NCI-H2196 treated with DMSO at 0.1 percent for 48 hours (cell line): ENCODE measurements at regions not wholly inside any gene's neighbourhood (a gene's known extent, or its start where the extent isn't known, plus 50 kb on each side); places are given as distances from the start of the nearest gene placed in this dataset.
"Not testable (repeated sequence)": the region's sequence is repeated elsewhere in the genome, so short reads cannot be mapped to it uniquely, and the experiment has no call there.

Experiments used
- DNase-seq: peaks from one replicate; lab custom pipeline; 2025; ENCODE audit not compliant: unreplicated experiment; lab: John Stamatoyannopoulos, UW

DNA sequence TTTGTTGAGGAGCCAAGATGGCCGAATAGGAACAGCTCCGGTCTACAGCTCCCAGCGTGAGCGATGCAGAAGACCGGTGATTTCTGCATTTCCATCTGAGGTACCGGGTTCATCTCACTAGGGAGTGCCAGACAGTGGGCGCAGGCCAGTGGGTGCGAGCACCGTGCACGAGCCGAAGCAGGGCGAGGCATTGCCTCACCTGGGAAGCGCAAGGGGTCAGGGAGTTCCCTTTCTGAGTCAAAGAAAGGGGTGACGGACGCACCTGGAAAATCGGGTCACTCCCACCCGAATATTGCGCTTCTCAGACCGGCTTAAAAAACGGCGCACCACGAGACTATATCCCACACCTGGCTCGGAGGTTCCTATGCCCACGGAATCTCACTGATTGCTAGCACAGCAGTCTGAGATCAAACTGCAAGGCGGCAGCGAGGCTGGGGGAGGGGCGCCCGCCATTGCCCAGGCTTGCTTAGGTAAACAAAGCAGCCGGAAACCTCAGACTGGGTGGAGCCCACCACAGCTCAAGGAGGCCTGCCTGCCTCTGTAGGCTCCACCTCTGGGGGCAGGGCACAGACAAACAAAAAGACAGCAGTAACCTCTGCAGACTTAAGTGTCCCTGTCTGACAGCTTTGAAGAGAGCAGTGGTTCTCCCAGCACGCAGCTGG is 417.7 kb upstream of the POU3F2 start:
- DNase-seq, result not testable (repeated sequence)

DNA sequence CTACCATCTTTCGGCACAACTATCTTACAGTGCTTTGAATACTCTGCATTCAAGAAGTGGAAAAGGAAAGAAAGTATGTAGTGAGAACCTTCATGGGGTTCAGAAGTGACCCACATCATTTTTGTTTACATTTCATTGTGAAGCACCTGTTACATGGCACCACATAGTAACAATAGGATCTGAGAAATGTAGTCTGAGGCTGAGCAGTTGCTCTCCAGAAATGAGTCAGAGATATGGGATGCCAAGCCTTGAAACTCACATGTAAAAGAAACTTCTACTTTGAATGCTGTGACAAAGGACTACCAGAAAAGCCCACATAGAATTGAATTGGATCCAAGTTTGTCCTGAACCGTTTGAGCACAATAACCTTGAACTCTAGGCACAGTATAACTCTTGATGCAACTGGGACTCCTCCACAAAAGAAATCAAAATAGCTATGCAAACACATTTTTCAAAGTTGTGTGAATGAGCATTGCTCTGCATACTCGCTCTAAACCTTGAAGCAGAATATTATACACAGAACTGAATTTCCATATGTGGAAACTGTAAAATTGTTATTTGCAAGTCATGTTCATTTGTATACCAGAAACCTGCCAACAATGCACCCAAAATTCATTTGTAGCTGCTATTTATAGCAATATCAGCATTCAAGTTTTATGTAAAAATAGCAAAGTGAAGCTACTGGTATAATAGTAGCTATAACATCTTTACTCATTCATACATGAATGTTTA is 400.9 kb upstream of the POU3F2 start:
- no peak for DNase-seq

DNA sequence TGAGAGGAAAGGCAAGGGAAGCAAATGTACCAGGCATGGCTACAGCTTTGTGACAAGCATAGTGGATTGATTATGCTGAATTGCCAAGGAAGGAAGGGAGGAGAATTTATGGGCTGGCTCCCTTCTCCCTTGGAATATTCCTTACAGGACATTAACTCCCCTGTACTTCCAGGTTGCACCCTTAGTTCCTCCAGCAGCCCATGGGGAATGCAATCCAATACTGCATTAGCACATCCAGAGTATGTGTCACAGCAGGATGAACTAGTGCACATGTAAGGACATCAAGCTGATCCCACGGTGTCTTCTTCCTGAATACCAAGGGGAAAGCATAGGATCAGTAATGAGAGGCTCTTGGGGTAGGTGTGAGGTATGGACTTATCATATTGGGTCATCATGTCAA is 390.7 kb upstream of the POU3F2 start:
- no peak for DNase-seq

DNA sequence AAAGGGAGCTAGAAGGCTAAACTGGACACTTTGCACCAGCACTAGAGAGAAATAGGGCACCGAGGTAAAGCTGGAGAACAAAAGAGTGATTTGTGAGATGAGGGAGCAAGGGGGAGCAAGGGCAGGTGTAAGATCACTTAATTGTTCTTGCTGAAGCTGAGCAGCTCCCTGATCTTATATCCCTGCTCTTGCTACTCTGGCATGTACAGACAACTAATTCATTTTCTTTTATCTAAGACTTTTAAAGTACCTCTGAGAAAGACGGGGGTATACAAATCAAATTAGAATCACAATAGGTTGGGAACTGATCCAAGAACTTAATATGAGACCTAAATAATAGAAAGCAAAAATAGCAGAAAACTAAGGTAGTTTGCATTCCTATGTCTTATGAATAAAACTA is 381.7 kb upstream of the POU3F2 start:
- DNase-seq, result no peak

DNA sequence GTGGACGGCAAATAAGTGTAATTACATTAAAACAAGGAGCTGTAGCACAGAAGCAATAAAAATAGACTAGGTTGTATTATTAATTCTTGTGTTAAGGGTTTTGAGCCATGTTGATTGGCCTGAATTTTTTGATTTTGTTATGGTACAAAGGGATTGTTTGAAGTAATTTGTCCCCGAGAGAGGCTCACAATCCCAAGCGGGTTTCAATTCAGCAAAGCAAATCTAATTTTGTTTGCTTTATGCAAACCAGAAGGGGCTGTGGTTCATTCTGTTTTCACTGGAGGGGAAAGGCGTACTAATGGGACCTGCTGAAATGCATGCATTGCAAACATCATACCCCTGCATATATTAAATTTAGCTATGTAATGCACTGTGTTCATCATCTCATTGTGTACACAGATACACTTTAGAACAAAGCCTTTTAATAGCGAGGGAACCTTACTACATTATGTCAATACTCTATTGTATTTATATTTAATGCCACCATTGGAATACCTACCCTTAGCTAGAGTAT is 379.5 kb upstream of the POU3F2 start:
- no peak for DNase-seq

GRCh38 chr6:98458708-98459107 is 375.7 kb upstream of the POU3F2 start:
- no peak for DNase-seq

DNA sequence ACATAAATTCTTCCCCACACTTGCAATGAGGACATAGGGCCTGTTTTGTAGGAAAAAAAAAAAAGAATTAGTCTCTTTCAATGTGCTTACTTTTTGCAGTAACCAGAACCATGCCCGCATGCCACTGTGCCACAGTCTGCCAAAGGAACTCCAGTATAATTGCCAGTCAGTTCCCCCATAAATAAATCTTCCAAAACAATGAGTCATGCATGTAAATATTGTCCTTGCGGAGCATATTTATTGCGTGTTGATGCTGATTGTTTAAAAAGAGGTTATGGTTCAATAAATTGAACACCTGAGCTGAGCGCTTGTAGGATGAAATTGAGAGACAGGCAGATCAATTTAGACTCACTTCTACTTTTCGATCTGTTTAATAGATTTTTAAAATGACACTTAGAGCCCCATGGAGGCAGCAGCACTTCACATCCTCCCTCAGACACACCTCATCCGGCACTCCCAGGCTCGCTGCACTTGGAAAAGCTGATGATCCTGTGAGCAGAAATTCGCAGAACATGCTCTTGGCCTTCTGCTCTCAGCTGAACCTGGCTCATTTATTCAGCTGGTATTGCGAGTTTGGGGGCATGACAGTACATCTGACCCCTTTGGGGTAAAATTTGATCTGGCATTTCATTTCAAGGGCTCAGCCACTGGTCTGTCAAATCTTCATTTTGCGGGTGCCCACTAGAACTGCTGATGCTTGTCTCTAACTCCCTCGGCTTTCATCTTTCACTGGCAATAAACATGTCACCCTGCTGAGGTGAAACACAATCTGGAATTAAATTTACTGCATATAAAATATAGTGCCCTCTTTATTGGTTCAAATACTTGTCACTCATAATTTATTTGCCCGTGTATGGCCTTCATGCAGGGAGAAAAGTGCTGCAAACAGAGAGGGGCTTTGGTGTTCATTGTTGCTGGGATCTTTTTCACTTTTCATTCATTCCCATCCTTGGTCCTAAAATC is 371.1 kb upstream of the POU3F2 start:
- DNase-seq, result no peak

DNA sequence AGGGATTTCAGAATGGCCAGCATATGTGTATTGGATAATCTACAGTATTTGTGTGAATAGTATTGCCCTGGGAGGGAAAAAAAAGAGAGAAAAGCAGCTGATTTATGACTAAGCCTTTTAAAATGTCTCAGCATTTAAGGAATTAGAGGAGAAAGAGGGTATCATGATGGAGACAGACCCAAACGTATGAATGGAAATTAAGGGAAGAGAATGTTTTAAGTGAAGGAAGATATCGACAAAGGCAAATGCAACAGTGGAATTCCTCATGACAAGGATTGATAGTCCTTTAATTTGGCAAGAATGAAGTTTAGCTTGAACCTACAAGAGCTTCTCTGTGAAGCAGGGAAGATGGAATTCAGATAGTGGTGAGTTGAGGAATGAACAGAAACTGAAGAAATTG is 367.3 kb upstream of the POU3F2 start:
- no peak for DNase-seq

- no peak for DNase-seq
These were observed 366.5 kb upstream of the POU3F2 start for GRCh38 chr6:98467902-98468301.

GRCh38 chr6:98469141-98469540 is 365.2 kb upstream of the POU3F2 start:
- DNase-seq, result no peak

DNA sequence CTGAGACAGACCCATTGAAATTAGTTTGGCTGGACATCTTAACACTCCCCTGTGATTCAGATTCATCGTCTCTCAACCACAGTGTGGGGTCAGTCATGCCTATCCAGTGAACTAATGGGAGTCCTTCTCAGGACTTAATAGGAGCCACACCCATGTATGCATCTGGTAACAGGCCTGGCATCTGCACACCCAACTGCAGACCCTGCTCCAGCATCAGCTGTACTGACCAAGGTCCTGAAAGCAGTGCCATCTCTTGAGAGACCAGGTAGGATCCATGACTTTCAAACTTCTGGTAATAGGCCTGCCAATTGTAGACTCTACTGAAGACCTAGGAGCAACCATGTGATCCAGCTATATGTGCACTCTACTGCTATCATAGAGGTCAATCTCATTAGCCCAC is 363.6 kb upstream of the POU3F2 start:
- DNase-seq, result no peak

DNA sequence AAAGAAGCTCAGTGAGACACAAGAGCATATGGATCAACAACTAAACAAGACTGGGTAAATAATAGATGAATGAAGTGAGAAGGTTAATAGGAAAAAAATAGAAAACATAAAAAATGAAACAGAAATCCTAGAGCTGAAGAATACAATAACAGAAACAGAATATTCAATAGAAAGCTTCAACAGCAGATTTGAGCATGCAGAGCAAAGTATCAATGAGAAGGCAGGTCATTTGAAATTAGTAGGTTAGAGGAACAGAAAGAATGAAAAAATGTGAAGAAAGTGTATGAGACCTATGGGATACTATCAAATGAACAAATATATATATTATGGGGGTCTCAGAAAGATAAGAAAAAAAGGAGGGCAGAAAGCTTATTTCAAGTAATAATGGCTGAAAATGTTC is 362.9 kb upstream of the POU3F2 start:
- no peak for DNase-seq

GRCh38 chr6:98477231-98477630 is 357.1 kb upstream of the POU3F2 start:
- DNase-seq, result no peak

- DNase-seq, result no peak
These were observed 349.7 kb upstream of the POU3F2 start for GRCh38 chr6:98484696-98485095.

DNA sequence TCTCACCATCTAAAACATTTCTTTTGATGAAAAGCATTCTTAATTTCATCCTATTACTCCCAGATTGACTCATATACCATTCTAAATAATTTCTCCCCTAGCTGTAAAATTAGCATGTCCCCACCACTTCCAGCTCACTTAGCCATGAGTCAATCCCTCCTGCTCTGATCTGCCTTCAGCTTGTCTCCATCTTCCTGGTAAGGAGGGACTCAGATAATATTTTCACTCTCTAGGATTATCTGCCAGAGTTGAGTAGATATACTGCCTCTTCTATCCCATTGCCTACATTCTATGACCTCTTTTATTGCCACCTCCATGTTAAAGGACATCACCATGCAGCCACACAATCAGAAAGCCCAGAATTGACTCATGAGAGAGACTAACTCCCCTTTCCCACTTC is 348.8 kb upstream of the POU3F2 start:
- no peak for DNase-seq

DNA sequence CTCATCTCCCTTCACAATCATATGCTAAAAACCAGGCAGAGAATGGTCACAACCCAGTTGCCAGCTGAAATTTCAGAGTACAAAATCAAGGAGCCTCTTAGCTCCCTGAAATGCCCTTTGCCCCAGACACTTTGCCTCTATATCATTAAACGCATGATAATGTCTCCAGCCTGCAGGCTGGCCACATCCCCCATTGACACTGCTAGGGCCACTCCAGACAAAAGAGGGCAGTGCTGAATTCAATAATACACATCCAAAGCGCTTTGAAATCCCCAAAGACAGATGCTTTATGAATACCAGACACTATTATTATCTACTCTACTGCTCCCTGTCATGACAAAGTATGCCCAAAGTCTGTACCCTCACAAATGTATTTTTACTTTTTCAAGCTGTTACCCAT is 348.3 kb upstream of the POU3F2 start:
- no peak for DNase-seq

- no peak for DNase-seq
These were observed 346.8 kb upstream of the POU3F2 start for GRCh38 chr6:98487612-98488011.

GRCh38 chr6:98498144-98498775 is 336.1 kb upstream of the POU3F2 start:
- DNase-seq, result no peak

- no peak for DNase-seq
These were observed 335.5 kb upstream of the POU3F2 start for GRCh38 chr6:98498866-98499265.

DNA sequence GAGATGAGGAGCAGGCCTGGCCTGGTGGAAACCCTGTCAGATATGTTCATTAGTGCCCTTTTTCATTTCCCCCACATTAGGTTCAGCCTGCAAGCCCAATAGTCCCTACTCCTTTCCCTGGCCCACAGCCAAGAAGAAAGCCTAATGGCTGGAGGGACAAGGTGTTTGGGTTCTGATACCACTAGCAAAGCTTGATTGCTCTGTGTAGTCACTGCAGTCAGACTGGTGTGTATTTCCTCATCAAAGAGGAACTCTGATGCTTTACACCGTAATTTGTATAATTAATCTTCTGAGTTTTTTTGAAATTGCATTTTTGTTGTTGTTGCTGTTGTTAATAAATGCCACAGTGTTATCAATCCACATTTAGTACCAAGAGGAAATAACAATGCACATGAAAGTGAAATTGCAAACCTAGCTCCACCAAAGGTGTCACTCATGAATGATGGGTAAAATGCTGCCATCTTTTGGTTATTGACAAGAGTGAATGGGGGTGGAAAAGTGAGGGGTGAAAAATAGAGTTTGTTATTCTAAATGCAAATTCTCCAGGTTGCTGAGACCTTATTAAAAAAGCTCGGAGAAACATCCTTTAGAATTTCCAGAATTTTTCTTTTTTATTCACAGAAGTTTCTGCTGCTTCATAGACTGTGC is 320.2 kb upstream of the POU3F2 start:
- DNase-seq, result no peak

- DNase-seq, result no peak
These were observed 319.6 kb upstream of the POU3F2 start for GRCh38 chr6:98514796-98515195.
